Adipocyte (in vitro differentiated cells): ENCODE measurements at regions not wholly inside any gene's neighbourhood (a gene's known extent, or its start where the extent isn't known, plus 50 kb on each side); places are given as distances from the start of the nearest gene placed in this dataset.
"Not testable (repeated sequence)": the region's sequence is repeated elsewhere in the genome, so short reads cannot be mapped to it uniquely, and the experiment has no call there.

Source experiments
- DNase-seq: peaks from one replicate; pipeline ENCODE4 v3.0.0-alpha.2; 2015; ENCODE audit warnings: low read depth
- H3K27me3 ChIP-seq: replicated peaks from 2 replicates; pipeline ENCODE4 v1.7.0; 2013; ENCODE audit warnings: mild to moderate bottlenecking, low read length, moderate library complexity; ENCODE audit not compliant: control insufficient read depth, insufficient read depth
- H3K36me3 ChIP-seq: 2 replicates; pipeline ENCODE4 v1.7.0; 2013; ENCODE audit warnings: low read length, mild to moderate bottlenecking, moderate library complexity; ENCODE audit not compliant: control insufficient read depth, insufficient read depth, severe bottlenecking
- H3K4me1 ChIP-seq: 2 replicates; pipeline ENCODE4 v1.7.0; 2013; ENCODE audit warnings: mild to moderate bottlenecking, low read length, moderate library complexity; ENCODE audit not compliant: control insufficient read depth, insufficient read depth
- H3K4me3 ChIP-seq: 2 replicates; pipeline ENCODE4 v1.7.0; 2013; ENCODE audit warnings: mild to moderate bottlenecking, low read length, moderate library complexity
- H3K9ac ChIP-seq: 2 replicates; pipeline ENCODE4 v1.7.0; 2013; ENCODE audit warnings: mild to moderate bottlenecking, low read length, moderate library complexity
- H3K9me3 ChIP-seq: 2 replicates; pipeline ENCODE4 v1.7.0; 2013; ENCODE audit warnings: mild to moderate bottlenecking, low read length, moderate library complexity; ENCODE audit not compliant: control insufficient read depth

DNA sequence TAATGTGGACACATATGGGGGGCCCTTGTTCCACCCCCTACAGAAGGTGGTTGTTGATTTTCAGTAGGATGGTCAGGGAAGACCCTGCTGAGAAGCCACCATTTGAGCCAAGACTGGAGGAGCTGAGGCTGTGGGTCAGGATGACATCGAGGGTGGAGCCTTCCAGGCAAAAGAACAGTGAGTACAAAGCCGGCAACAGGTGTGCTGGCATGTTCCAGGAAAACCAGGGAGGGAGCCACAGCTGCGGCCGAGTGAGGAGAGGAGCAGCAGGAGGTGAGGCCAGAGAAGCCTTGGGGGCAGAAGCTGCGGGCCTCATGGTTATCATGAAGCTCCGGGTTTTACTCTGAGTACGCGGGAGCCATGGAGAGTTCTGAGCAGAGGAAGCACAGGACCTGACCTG lies 126.9 kb upstream of the SULF2 start:
- not testable (repeated sequence) for DNase-seq

DNA sequence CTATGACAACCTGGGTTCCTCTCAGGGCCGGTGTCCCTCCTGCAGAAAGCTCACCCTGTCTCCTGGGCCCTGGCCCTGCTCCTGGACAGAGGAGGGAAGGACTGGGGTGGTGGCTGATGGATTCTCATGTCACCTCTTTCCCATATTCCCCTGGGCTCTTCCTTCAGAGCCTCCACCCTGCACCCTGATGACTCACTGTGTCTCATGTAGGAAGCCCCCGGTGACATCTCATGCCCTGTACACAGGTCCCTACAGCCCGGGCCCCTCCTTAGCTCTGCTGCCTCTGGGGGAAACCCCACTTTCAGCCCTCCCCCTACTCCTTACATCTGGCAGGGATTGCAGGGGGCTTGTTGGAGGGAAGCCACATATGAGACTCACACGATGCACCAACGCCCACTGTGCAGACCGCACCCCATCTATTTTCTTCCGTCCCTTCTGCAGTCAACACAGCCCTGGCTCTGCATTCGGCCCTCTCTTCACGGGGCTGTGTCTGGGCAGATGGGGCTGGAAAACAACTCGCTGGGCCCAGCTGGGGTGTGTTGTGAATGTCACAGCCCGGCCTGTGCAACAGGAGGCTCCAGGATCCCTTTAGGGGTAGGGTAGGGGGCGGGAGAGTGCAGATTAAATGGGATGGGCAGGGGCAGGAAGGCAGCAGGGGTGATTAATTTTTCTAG lies 124.6 kb upstream of the SULF2 start:
- H3K27me3 ChIP-seq: peaks cover 22% of the 10 kb centered on the region
- not testable (repeated sequence) for DNase-seq, H3K4me3 ChIP-seq, H3K9me3 ChIP-seq, H3K4me1 ChIP-seq, H3K36me3 ChIP-seq, H3K9ac ChIP-seq

More for the DNA sequence above, 126.9 kb upstream of the SULF2 start:
- H3K9ac ChIP-seq, H3K36me3 ChIP-seq, H3K4me3 ChIP-seq, H3K9me3 ChIP-seq, H3K4me1 ChIP-seq: not testable (repeated sequence)
- peaks cover 15% of the 10 kb centered on the region for H3K27me3 ChIP-seq

DNA sequence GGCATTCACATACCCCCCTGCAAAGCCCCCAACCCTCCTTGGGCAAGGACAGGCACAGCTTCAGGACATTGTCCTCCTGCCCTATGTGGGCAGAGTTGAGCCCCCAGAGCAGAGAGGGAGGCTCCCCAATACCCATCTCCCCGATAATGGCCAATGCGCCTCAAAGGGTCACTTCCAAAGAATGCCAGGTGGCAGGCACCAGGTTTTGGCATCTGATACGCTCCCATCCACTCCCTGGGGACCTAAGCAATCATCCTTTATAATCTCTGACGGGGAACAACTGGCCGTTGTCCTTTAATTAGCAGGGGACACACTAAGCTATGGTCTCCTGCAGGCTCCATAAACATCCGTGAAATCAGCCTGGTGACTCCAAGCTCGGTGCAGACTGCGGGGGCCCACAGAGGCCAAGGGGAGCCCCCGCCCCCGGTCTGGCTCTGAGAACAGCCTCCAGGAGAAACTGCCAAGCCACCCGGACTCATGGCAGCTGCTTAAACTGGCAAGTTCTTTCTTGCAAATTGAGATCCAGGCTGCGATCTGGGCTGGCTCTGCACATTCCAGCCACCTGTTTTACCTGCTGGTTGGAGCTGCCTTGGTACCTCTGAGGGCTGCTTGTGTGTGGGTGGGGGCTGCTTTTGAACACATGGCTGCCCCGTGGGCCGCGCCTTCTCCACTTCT lies 123.2 kb upstream of the SULF2 start:
- DNase-seq, H3K36me3 ChIP-seq, H3K4me3 ChIP-seq, H3K9ac ChIP-seq, H3K9me3 ChIP-seq, H3K4me1 ChIP-seq: not testable (repeated sequence)
- H3K27me3 ChIP-seq: peaks cover 22% of the 10 kb centered on the region

DNA sequence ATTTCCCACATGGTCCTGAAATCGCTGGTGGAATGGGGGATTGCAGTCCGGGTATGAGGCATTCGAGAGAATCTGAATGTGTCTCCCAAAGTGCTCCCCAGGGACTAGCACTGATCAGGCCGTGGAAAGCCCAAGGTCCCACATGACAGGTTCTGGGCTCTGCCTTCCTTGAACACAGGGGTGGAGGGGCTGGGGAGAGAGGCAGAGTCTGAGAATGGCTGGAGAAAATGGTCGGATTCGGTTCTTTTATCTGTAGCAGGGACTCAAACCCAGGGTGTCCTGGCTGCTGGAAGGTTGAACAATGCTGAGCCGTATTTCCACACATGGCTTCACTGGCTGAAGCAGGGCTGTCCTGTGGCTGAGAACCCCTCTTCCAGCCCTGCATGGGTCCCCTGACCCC lies 122.7 kb upstream of the SULF2 start:
- H3K4me1 ChIP-seq, H3K4me3 ChIP-seq, H3K9me3 ChIP-seq, H3K9ac ChIP-seq, DNase-seq, H3K36me3 ChIP-seq: not testable (repeated sequence)
- H3K27me3 ChIP-seq: peaks cover 22% of the 10 kb centered on the region

DNA sequence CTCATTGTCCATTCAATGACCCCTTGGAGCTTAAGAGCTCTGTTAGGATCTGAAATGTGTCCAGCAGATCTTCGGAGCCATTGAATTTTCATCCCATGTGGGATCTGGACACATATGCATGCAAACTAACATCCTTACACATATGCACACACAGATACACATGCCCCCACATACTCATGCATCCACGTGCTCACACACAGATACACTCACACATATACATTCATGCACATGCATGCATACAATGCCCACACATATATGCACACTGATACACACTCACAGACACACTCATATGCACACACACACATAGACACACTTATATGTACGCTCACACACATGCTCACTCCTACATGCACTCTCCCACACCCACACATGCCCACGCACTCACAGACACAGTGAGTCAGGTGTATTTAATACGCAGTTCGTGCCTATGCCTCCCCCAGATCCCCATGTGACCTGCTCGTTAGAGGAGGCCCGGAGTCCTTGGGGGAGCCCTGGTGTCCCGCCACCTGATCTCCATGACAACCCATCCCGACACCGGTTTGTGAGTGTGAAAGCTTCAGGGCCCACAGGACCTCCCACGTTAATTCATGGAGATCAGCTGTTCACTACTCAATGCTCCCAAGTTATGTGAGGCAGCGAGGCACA lies 121.9 kb upstream of the SULF2 start:
- H3K36me3 ChIP-seq: no peaks in the 10 kb centered on the region
- no peaks in the 10 kb centered on the region for H3K4me1 ChIP-seq
- peaks cover 22% of the 10 kb centered on the region for H3K27me3 ChIP-seq
- H3K9me3 ChIP-seq: no peaks in the 10 kb centered on the region
- no peak overlapping the region for H3K9ac ChIP-seq
- H3K4me3 ChIP-seq: no peak overlapping the region
- DNase-seq: no peak

DNA sequence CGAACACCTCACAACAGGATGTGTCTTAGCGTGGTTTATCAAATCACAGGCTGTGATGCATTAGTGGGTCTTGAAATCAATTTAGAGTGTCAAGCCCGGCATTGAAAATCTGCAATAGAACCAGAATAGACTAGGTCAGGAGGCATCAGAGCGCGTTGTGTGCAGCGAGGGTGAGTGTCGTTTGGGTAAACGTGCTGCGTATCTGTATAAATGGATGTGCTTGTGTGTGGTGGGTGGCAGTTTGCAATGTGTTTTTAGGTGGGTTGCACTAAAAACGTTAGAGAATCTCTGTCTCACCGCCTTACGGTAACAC lies 121.0 kb upstream of the SULF2 start:
- Histone ChIP-seq H3K4me3 (no peak overlapping the region), H3K27me3 (peaks cover 22% of the 10 kb centered on the region), H3K9ac (no peak overlapping the region), H3K36me3 (no peaks in the 10 kb centered on the region), H3K9me3 (no peaks in the 10 kb centered on the region), H3K4me1 (no peaks in the 10 kb centered on the region)
- DNase-seq: no peak

DNA sequence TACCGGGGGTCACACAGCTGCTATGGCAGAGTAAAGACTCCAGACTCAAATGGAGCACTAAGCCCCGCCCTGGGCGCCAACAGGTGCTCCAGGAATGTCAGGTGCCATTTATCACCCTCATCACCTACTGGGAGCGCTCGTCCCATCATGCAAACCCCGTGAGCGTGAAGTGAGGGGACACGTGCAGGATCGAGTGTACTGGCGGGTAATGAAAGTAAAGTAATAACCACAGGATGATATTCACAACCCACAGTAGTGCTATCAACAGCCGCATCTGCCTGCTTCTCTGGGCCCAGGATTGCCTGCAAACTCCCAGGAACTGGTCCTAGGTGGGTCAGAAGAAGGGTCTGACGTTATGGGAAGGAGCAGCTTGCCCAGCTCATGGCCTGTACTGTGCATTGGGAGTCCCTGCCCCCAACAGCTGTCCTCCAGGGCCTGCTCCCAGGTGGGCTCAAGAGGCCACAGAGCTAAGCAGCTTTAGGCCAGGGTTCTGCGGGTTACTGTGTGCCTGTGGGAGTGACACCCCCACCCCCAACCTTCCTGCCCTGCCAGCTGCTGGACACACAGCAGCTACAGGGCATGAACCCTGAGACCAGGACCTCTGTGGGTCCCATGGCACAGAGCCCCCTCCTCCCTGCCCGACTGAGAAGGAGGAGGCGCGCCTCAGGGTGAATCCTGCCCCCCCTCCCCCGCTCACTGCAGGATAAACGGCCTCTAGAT lies 120.5 kb upstream of the SULF2 start:
- Histone ChIP-seq H3K4me1 (no peaks in the 10 kb centered on the region), H3K9me3 (no peaks in the 10 kb centered on the region), H3K4me3 (no peak overlapping the region), H3K9ac (no peak overlapping the region), H3K27me3 (peaks cover 22% of the 10 kb centered on the region), H3K36me3 (no peaks in the 10 kb centered on the region)
- DNase-seq: no peak

DNA sequence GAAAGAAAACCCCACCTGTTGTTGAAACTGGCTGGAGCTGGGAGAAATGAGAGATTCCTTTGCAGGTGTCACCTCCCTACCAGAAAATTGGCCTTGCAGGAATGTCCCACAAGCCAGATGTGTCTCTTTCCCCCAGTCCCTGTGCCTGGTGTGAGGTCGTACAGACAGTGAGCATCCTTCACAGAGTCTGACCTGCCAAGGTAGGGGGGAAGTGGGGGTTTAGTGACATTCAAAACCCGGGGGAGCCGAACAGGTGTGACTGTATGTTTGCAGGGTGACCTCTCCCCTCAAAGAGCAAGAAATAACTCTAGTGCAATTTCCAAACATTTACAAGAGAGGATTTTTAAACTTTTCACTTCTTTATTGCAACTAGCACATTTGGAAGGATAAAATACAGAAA lies 117.7 kb upstream of the SULF2 start:
- not testable (repeated sequence) for DNase-seq, H3K4me3 ChIP-seq, H3K36me3 ChIP-seq, H3K4me1 ChIP-seq, H3K9ac ChIP-seq, H3K9me3 ChIP-seq
- H3K27me3 ChIP-seq: peaks cover 12% of the 10 kb centered on the region

DNA sequence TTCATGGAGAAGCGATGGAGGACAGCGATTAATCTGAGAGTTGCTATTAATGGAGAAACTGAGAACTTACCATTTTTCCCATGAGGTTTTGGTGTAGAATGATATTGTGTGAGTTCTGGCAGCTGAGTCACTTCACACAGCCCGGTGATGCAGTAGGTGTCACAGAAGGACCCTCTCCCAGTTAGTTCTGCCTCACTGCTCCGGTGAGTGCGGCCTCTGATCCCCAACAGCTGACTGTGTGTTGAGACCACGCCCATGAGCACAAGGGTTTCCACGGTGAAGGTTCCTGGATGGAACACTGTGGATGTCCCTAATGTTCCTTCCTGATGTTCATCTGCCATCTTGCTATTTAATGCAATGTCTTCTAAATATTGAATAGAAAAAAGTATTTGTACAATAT lies 114.0 kb upstream of the SULF2 start:
- DNase-seq, H3K9me3 ChIP-seq, H3K27me3 ChIP-seq, H3K36me3 ChIP-seq, H3K4me1 ChIP-seq, H3K4me3 ChIP-seq, H3K9ac ChIP-seq: not testable (repeated sequence)

DNA sequence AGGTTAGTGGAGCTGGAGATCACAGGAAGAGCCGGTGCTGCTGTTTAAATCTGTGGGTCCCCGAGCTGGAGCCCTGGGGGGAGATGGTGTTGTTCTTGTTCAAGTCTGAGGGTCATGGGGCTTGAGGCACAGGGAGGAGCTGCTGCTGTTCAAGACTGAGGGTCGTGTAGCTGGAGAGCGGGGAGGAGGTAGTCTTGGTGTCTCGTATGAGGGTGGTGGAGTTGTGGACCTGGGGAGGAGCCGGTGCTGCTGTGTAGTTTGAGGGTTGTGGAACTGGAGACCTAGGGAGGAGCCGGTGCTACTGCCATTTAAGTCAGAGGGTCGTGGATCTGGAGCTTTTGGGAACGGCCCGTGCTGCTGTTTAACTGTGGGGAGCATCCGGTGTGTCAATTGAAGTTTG lies 112.2 kb upstream of the SULF2 start:
- H3K36me3 ChIP-seq: no peaks in the 10 kb centered on the region
- H3K4me3 ChIP-seq: no peak overlapping the region
- H3K4me1 ChIP-seq: no peaks in the 10 kb centered on the region
- H3K9me3 ChIP-seq: no peaks in the 10 kb centered on the region
- H3K27me3 ChIP-seq: no peaks in the 10 kb centered on the region
- H3K9ac ChIP-seq: no peak overlapping the region
- DNase-seq: no peak

DNA sequence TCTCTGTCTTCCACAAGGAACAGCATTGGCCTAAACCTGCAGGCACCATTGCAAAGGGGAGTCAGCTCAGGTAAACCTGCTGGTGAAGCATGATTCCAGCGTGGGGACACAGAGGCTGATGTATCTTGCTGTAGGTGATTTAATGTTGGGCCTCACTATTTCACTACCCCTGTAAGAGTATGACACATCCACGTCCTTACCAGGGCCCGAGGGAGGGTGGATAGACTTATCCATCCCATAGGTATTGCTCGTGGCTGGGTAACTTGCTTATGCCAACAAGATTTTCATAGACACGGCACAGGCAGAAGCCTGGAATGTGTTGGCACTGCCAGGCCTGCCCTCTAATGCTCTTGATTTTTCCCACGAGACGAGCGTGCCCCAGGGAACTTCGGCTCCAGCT lies 107.4 kb upstream of the SULF2 start:
- not testable (repeated sequence) for H3K27me3 ChIP-seq, H3K36me3 ChIP-seq, DNase-seq

More for the DNA sequence above, 107.4 kb upstream of the SULF2 start:
- not testable (repeated sequence) for H3K4me1 ChIP-seq, H3K4me3 ChIP-seq, H3K9ac ChIP-seq, H3K9me3 ChIP-seq
